ENCODE measurements at regions not wholly inside any gene's neighbourhood (a gene's known extent, or its start where the extent isn't known, plus 50 kb on each side); places are given as distances from the start of the nearest gene placed in this dataset.

GRCh38 chr2:226477221-226478108, 322.2 kb downstream of the IRS1 start:
- no peak overlapping the region for H3K4me3 ChIP-seq
- H3K9me2 ChIP-seq (replicated peaks; ENCODE audit: insufficient read depth) = no peaks in the 10 kb centered on the region
- peaks cover 26% of the 10 kb centered on the region for H3K4me1 ChIP-seq (ENCODE audit: insufficient read depth)
- H2AFZ ChIP-seq = peak overlapping the region; percentile 46
- no peaks in the 10 kb centered on the region for H3K79me2 ChIP-seq
- H3K27me3 ChIP-seq = no peaks in the 10 kb centered on the region
- WGBS (ENCODE audit: low lambda C conversion rate, missing lambda C conversion rate) = 74% methylated on average over 10 of the region's 10 CpGs
- peak overlapping the region; percentile 91 for H3K27ac ChIP-seq
- TF ChIP-seq EZH2phosphoT487 (IDR thresholded peaks at IDR 0.05; ENCODE audit: low read depth, severe bottlenecking, unreplicated experiment) (no peak), EZH2 (IDR thresholded peaks at IDR 0.05; ENCODE audit: borderline replicate concordance) (no peak), CTCF (IDR thresholded peaks at IDR 0.05; ENCODE audit: poor library complexity) (no peak)
- no peak for DNase-seq (ENCODE audit: low spot score)
- H3K4me2 ChIP-seq = peak overlapping the region; percentile 42
- H3K9me3 ChIP-seq (ENCODE audit: low read depth) = no peaks in the 10 kb centered on the region
- H3K36me3 ChIP-seq (replicated peaks; ENCODE audit: insufficient read depth, low read depth) = no peaks in the 10 kb centered on the region
- no peaks in the 10 kb centered on the region for H4K20me1 ChIP-seq (ENCODE audit: insufficient read depth, poor library complexity, severe bottlenecking)

- TF ChIP-seq CTCF (IDR thresholded peaks at IDR 0.05; ENCODE audit: poor library complexity) = no peak
- Histone ChIP-seq H3K4me1 (ENCODE audit: insufficient read depth) (peaks cover 26% of the 10 kb centered on the region), H3K4me2 (no peak overlapping the region), H3K4me3 (no peak overlapping the region), H3K36me3 (replicated peaks; ENCODE audit: insufficient read depth, low read depth) (no peaks in the 10 kb centered on the region), H2AFZ (no peak overlapping the region), H3K27ac (peak overlapping the region; percentile 72), H3K79me2 (no peaks in the 10 kb centered on the region), H3K9me3 (ENCODE audit: low read depth) (no peaks in the 10 kb centered on the region), H3K9me2 (replicated peaks; ENCODE audit: insufficient read depth) (no peaks in the 10 kb centered on the region), H4K20me1 (ENCODE audit: insufficient read depth, poor library complexity, severe bottlenecking) (no peaks in the 10 kb centered on the region), H3K27me3 (no peaks in the 10 kb centered on the region)
- DNase-seq (ENCODE audit: low spot score) = peak; percentile 49
- 51% methylated on average over 2 of the region's 2 CpGs for WGBS (ENCODE audit: low lambda C conversion rate, missing lambda C conversion rate)
These were observed 324.0 kb downstream of the IRS1 start for GRCh38 chr2:226475650-226476049.

GRCh38 chr2:226474131-226474530, 325.5 kb downstream of the IRS1 start:
- H3K9me2 ChIP-seq (replicated peaks; ENCODE audit: insufficient read depth) = no peaks in the 10 kb centered on the region
- H4K20me1 ChIP-seq (ENCODE audit: insufficient read depth, poor library complexity, severe bottlenecking) = no peaks in the 10 kb centered on the region
- no peak overlapping the region for H2AFZ ChIP-seq
- no peak for DNase-seq (ENCODE audit: low spot score)
- no peaks in the 10 kb centered on the region for H3K9me3 ChIP-seq (ENCODE audit: low read depth)
- H3K4me3 ChIP-seq = no peak overlapping the region
- H3K4me2 ChIP-seq = no peak overlapping the region
- TF ChIP-seq CTCF (IDR thresholded peaks at IDR 0.05; ENCODE audit: poor library complexity) (no peak), EZH2 (IDR thresholded peaks at IDR 0.05; ENCODE audit: borderline replicate concordance) (no peak), EZH2phosphoT487 (IDR thresholded peaks at IDR 0.05; ENCODE audit: low read depth, severe bottlenecking, unreplicated experiment) (no peak)
- no peak overlapping the region for H3K27ac ChIP-seq
- peaks cover 26% of the 10 kb centered on the region for H3K4me1 ChIP-seq (ENCODE audit: insufficient read depth)
- H3K27me3 ChIP-seq = no peaks in the 10 kb centered on the region
- no peaks in the 10 kb centered on the region for H3K79me2 ChIP-seq
- H3K36me3 ChIP-seq (replicated peaks; ENCODE audit: insufficient read depth, low read depth) = no peaks in the 10 kb centered on the region

Data from hepatocyte (in vitro differentiated cells).